ENCODE measurements at regions not wholly inside any gene's neighbourhood (a gene's known extent, or its start where the extent isn't known, plus 50 kb on each side); places are given as distances from the start of the nearest gene placed in this dataset.

DNA sequence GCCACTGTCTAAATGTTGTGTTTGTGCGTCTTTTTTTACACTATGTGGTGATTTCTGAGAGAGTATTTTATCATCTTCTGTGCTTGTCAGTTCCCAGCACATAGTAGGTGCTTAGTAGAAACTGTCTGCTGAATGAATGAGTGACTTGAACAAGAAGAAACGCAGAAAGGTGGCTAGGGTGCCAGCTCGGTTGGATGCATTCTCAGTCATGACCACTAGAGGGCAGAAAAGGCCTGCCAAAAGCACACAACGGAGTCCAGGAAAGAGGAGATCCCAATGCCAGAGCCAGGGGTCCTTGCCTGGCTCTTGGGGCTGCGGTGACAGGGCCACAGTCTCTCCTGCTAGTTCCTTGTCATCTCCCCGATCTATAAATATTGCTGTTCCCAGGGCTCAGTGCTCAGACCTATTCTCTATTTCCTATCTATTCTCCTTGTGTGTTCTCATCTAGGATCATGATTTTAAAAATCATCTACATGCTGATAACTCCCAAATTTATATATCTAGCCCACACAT, 57.3 kb upstream of the CCL1 start:
- DNase-seq (ENCODE audit: low read depth): peak; percentile 44

DNA sequence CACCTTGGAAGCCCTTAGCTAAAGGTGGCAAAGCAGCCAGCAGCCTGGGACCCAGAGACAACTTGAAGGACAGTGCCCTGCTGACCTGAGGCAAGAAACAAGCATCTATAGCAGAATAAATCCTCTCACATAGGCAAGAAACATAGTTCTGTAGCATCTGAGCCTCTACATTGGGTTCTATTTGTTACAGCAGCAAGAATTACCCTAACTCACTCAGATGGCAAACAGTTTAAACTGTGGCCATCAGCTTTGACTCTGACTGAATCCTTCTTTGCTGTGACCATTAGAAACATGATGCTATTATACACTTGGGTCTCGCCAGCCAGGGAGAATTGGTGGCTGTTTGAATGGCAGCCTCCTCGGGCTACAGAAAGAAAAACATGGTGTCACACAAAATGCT, 53.1 kb upstream of the CCL1 start:
- no peak for DNase-seq (ENCODE audit: low read depth)

DNA sequence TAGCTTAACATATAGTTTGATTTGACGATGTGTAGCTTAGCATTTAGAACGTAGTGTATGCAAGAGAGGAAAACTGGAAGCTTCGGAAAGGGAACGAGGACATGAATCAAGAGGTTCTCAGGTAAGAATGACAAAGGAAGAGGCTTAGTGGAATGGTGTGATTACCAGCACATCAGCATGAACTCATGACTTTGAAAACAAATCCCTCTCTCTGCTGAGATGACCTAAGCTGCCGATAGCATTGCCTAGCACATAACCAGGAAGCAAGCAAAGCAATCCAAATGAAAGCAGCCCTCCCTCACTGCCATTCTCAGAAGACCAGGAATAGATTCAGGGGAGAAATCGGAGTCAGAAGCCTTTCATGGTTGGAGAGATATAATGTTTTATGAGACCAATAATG, 51.3 kb upstream of the CCL1 start:
- no peak for DNase-seq (ENCODE audit: low read depth)

DNA sequence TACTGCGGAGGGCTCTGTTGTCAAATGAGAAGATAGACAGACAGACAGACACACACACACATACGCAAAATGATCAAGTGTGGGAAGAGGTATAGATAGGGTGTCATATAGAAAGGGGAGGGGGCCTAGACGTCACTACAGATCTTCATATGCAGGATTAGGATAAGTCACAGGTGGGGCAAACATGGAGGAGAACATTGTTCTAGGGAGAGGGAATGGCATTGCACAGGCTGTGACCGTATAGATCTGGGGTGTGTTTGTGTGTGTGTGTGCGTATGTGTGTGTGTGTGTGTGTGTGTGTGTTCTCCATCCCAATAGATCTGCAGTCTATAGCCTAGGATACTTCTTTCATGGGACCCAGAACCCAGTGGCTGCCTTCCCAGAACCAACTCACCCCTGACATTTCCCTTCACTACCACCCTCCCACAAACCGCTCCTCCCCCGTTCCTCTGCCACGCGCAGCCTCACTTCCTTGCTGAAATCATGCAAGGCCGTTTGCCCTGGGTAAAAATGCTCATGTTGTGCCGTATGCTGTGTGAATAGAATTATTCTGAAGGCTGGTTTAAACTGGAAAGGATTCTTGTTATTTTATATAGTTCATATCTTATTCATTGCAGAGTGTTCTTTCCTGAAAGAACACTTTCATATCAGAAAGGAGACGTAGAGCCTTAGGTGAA, 50.5 kb upstream of the CCL1 start:
- DNase-seq (ENCODE audit: low read depth): no peak

DNA sequence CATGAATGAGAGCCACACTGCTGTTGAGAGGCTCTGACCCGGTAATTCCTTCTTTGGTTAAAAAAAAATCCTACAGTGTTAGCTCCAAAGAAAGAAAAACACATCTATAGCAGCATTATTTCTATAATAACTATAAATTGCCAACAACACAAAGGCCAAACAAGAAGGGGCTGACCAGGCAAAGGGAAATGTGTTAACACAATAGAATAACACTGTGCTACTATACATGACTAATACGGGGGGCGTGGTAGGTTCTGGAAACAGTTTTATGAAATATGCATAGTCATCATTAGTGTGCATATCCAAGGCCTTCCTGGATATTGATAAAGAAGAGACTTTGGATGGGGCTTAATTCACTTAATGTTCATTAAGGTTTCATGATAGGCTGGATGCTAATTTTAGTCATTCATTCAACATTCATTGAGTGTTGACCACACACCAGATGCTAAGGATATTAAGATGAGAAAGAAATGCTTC, 50.0 kb upstream of the CCL1 start:
- DNase-seq (ENCODE audit: low read depth): no peak

Data from M059J (cell line).